Astrocyte (in vitro differentiated cells and primary cell): ENCODE measurements at regions not wholly inside any gene's neighbourhood (a gene's known extent, or its start where the extent isn't known, plus 50 kb on each side); places are given as distances from the start of the nearest gene placed in this dataset.
"Not testable (repeated sequence)": the region's sequence is repeated elsewhere in the genome, so short reads cannot be mapped to it uniquely, and the experiment has no call there.

ENCODE experiments used
- DNase-seq: peaks from one replicate; pipeline ENCODE4 v3.0.0-alpha.2; 2010; ENCODE audit warnings: low read depth
- FAIRE-seq: peaks from 2 replicates; lab custom pipeline; 2011; peaks lifted over from hg19 to GRCh38; lab: Jason Lieb, UNC
- H2AFZ ChIP-seq: 2 replicates; pipeline ENCODE4 v1.6.0; 2012; ENCODE audit warnings: low read depth, low read length, inconsistent platforms
- H3K27ac ChIP-seq: 2 replicates; pipeline ENCODE4 v1.5.1; 2011; ENCODE audit warnings: low read depth, low read length, inconsistent platforms
- H3K27me3 ChIP-seq: 2 replicates; pipeline ENCODE4 v1.6.0; 2011; ENCODE audit warnings: low read length, inconsistent platforms; ENCODE audit not compliant: insufficient read depth
- H3K36me3 ChIP-seq: 2 replicates; pipeline ENCODE4 v1.5.1; 2011; ENCODE audit warnings: low read length, inconsistent platforms; ENCODE audit not compliant: insufficient read depth
- H3K4me1 ChIP-seq: 2 replicates; pipeline ENCODE4 v1.5.1; 2011; ENCODE audit warnings: low read length, inconsistent platforms; ENCODE audit not compliant: insufficient read depth
- H3K4me2 ChIP-seq: 2 replicates; pipeline ENCODE4 v1.6.0; 2012; ENCODE audit warnings: low read length, inconsistent platforms
- H3K4me3 ChIP-seq: 2 replicates; pipeline ENCODE4 v1.5.1; 2011; ENCODE audit warnings: low read depth, mild to moderate bottlenecking, low read length, inconsistent platforms; ENCODE audit not compliant: insufficient read depth
- H3K79me2 ChIP-seq: 2 replicates; pipeline ENCODE4 v1.6.0; 2012; ENCODE audit warnings: mild to moderate bottlenecking, low read length, inconsistent platforms; ENCODE audit not compliant: insufficient read depth
- H3K9ac ChIP-seq: 2 replicates; pipeline ENCODE4 v1.6.0; 2012; ENCODE audit warnings: mild to moderate bottlenecking, low read length, inconsistent platforms
- H3K9me3 ChIP-seq: 2 replicates; pipeline ENCODE4 v1.5.1; 2012; ENCODE audit warnings: low read depth, mild to moderate bottlenecking, low read length, inconsistent platforms; ENCODE audit not compliant: insufficient read depth
- H4K20me1 ChIP-seq: 2 replicates; pipeline ENCODE4 v1.6.0; 2012; ENCODE audit warnings: low read length, inconsistent platforms; ENCODE audit not compliant: insufficient read depth
- H3K27ac Mint-ChIP-seq: one replicate; pipeline ENCODE4 v1.8.0; 2021; ENCODE audit warnings: mild to moderate bottlenecking, mixed read lengths; ENCODE audit not compliant: unreplicated experiment
- H3K27me3 Mint-ChIP-seq: one replicate; pipeline ENCODE4 v1.8.0; 2021; ENCODE audit warnings: low read depth, mixed read lengths; ENCODE audit not compliant: unreplicated experiment
- H3K36me3 Mint-ChIP-seq: one replicate; pipeline ENCODE4 v1.8.0; 2021; ENCODE audit warnings: low read depth, mixed read lengths; ENCODE audit not compliant: unreplicated experiment
- H3K4me1 Mint-ChIP-seq: one replicate; pipeline ENCODE4 v1.8.0; 2021; ENCODE audit warnings: low read depth, mixed read lengths; ENCODE audit not compliant: unreplicated experiment
- H3K4me3 Mint-ChIP-seq: one replicate; pipeline ENCODE4 v1.8.0; 2021; ENCODE audit warnings: mild to moderate bottlenecking, moderate library complexity, mixed read lengths; ENCODE audit not compliant: unreplicated experiment
- H3K9me3 Mint-ChIP-seq: one replicate; pipeline ENCODE4 v1.8.0; 2021; ENCODE audit warnings: mild to moderate bottlenecking, mixed read lengths; ENCODE audit not compliant: unreplicated experiment
- CTCF ChIP-seq: IDR thresholded peaks from 2 replicates; pipeline ENCODE4 v1.5.1; 2011; ENCODE audit warnings: low read depth, mild to moderate bottlenecking, inconsistent platforms, low read length, moderate library complexity; ENCODE audit not compliant: insufficient read depth
- EZH2 ChIP-seq: IDR thresholded peaks from 2 replicates; pipeline ENCODE4 v1.6.1; 2012; ENCODE audit warnings: mild to moderate bottlenecking, low read length, inconsistent platforms; ENCODE audit not compliant: insufficient read depth

DNA sequence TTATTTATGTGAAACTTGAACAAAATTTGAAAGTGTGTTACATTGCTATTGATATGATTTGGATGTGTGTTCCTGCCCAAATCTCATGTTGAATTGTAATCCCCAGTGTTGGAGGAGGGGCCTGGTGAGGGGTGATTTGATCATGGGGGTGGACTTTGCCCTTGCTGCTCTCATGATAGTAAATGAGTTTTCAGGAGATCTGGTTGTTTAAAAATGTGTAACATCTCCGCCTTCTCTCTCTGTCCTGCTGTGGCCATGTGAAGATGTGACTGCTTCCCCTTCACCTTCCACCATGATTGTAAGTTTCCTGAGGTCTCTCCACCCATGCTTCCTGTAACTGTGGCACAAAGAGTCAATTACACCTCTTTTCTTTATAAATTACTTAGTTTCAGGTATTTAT lies 1731.0 kb downstream of the SLITRK5 start:
- H3K4me3 ChIP-seq = no peak overlapping the region
- no peak for DNase-seq
- no peak overlapping the region for H2AFZ ChIP-seq
- no peaks in the 10 kb centered on the region for H3K27me3 ChIP-seq
- no peaks in the 10 kb centered on the region for H3K36me3 Mint-ChIP-seq
- H3K27ac ChIP-seq = no peak overlapping the region
- no peak for FAIRE-seq
- H3K36me3 ChIP-seq = no peaks in the 10 kb centered on the region
- no peak overlapping the region for H3K4me2 ChIP-seq
- no peaks in the 10 kb centered on the region for H3K9me3 Mint-ChIP-seq
- no peak overlapping the region for H3K4me3 Mint-ChIP-seq
- H4K20me1 ChIP-seq = no peaks in the 10 kb centered on the region
- H3K27me3 Mint-ChIP-seq = no peaks in the 10 kb centered on the region
- TF ChIP-seq EZH2 (no peak), CTCF (no peak)
- peaks cover 12% of the 10 kb centered on the region for H3K4me1 Mint-ChIP-seq
- no peaks in the 10 kb centered on the region for H3K9me3 ChIP-seq
- no peak overlapping the region for H3K9ac ChIP-seq
- no peaks in the 10 kb centered on the region for H3K79me2 ChIP-seq
- H3K4me1 ChIP-seq = no peaks in the 10 kb centered on the region
- no peak overlapping the region for H3K27ac Mint-ChIP-seq

DNA sequence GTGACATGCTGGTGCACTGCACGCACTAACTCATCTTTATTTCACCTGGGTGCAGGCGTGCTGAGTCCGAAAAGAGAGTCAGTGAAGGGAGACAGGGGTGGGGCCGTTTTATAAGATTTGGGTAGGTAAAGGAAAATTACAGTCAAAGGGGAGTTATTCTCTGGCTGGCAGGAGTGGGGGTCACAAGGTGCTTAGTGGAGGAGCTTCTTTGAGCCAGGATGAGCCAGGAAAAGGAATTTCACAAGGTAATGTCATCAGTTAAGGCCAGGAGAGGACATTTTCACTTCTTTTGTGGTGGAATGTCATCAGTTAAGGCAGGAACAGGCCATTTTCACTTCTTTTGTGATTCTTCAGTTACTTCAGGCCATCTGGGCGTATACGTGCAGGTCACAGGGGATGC lies 1734.9 kb downstream of the SLITRK5 start:
- DNase-seq, H3K36me3 Mint-ChIP-seq, H3K4me1 Mint-ChIP-seq: not testable (repeated sequence)

GRCh38 chr13:89407357-89407756 lies 1736.2 kb downstream of the SLITRK5 start:
- no peaks in the 10 kb centered on the region for H3K9me3 Mint-ChIP-seq
- Histone ChIP-seq H3K4me2 (no peak overlapping the region), H3K79me2 (no peaks in the 10 kb centered on the region), H3K9me3 (no peaks in the 10 kb centered on the region), H3K27ac (no peak overlapping the region), H3K4me3 (no peak overlapping the region), H3K9ac (no peak overlapping the region), H4K20me1 (no peaks in the 10 kb centered on the region), H3K36me3 (no peaks in the 10 kb centered on the region), H3K27me3 (no peaks in the 10 kb centered on the region), H2AFZ (peak overlapping the region; percentile 64), H3K4me1 (no peaks in the 10 kb centered on the region)
- no peaks in the 10 kb centered on the region for H3K4me1 Mint-ChIP-seq
- no peaks in the 10 kb centered on the region for H3K36me3 Mint-ChIP-seq
- DNase-seq (no peak), FAIRE-seq (no peak)
- H3K27me3 Mint-ChIP-seq = no peaks in the 10 kb centered on the region
- H3K4me3 Mint-ChIP-seq = no peak overlapping the region
- TF ChIP-seq EZH2 (no peak), CTCF (no peak)
- no peak overlapping the region for H3K27ac Mint-ChIP-seq

More for the DNA sequence above, 1734.9 kb downstream of the SLITRK5 start:
- H3K4me2 ChIP-seq, H4K20me1 ChIP-seq, H3K9ac ChIP-seq, H3K36me3 ChIP-seq, H3K4me3 ChIP-seq, H3K27ac Mint-ChIP-seq, H3K9me3 ChIP-seq, H2AFZ ChIP-seq, H3K4me3 Mint-ChIP-seq, FAIRE-seq, H3K9me3 Mint-ChIP-seq, H3K27me3 ChIP-seq, H3K4me1 ChIP-seq, H3K27ac ChIP-seq, H3K27me3 Mint-ChIP-seq, H3K79me2 ChIP-seq: not testable (repeated sequence)
